H9 (cell line): ENCODE measurements at regions not wholly inside any gene's neighbourhood (a gene's known extent, or its start where the extent isn't known, plus 50 kb on each side); places are given as distances from the start of the nearest gene placed in this dataset.

Experiments used
- DNase-seq: peaks from one replicate; pipeline ENCODE4 v3.0.0-alpha.2; 2017
- H2AFZ ChIP-seq: one replicate; pipeline ENCODE4 v1.6.1; 2013; ENCODE audit warnings: mild to moderate bottlenecking, low read length, control low read depth, moderate library complexity
- H2AK5ac ChIP-seq: 2 replicates; pipeline ENCODE4 v1.6.1; 2013; ENCODE audit warnings: low read length, control low read depth, mixed read lengths; ENCODE audit not compliant: insufficient read length
- H2BK120ac ChIP-seq: one replicate; pipeline ENCODE4 v1.6.1; 2013; ENCODE audit warnings: low read depth, mild to moderate bottlenecking, low read length, control low read depth, inconsistent platforms; ENCODE audit not compliant: poor library complexity, severe bottlenecking
- H2BK12ac ChIP-seq: 2 replicates; pipeline ENCODE4 v1.6.1; 2013; ENCODE audit warnings: low read length, control low read depth, mixed read lengths, low read depth; ENCODE audit not compliant: insufficient read length
- H2BK15ac ChIP-seq: 2 replicates; pipeline ENCODE4 v1.6.1; 2013; ENCODE audit warnings: low read depth, low read length, control low read depth
- H2BK20ac ChIP-seq: one replicate; pipeline ENCODE4 v1.6.1; 2013; ENCODE audit warnings: low read depth, mild to moderate bottlenecking, low read length, control low read depth, inconsistent platforms; ENCODE audit not compliant: poor library complexity, severe bottlenecking
- H2BK5ac ChIP-seq: 2 replicates; pipeline ENCODE4 v1.6.1; 2013; ENCODE audit warnings: low read length, control low read depth, mixed read lengths; ENCODE audit not compliant: insufficient read length
- H3K14ac ChIP-seq: 2 replicates; pipeline ENCODE4 v1.6.1; 2013; ENCODE audit warnings: low read length, control low read depth; ENCODE audit not compliant: insufficient read depth
- H3K18ac ChIP-seq: 2 replicates; pipeline ENCODE4 v1.6.1; 2013; ENCODE audit warnings: low read depth, mild to moderate bottlenecking, mixed read lengths, low read length, control low read depth; ENCODE audit not compliant: insufficient read length
- H3K23ac ChIP-seq: 2 replicates; pipeline ENCODE4 v1.6.1; 2013; ENCODE audit warnings: low read length, control low read depth, mixed read lengths, low read depth; ENCODE audit not compliant: insufficient read length
- H3K23me2 ChIP-seq: 2 replicates; pipeline ENCODE4 v1.6.1; 2013; ENCODE audit warnings: low read depth, mild to moderate bottlenecking, mixed read lengths, low read length, control low read depth; ENCODE audit not compliant: insufficient read length, poor library complexity, severe bottlenecking
- H3K27ac ChIP-seq: 2 replicates; pipeline ENCODE4 v1.5.1; 2013; ENCODE audit warnings: low read length, control low read depth, mixed read lengths, low read depth; ENCODE audit not compliant: insufficient read length
- H3K27me3 ChIP-seq: 2 replicates; pipeline ENCODE4 v1.6.1; 2013; ENCODE audit warnings: low read length, control low read depth, inconsistent platforms; ENCODE audit not compliant: insufficient read depth
- H3K4ac ChIP-seq: 2 replicates; pipeline ENCODE4 v1.6.1; 2013; ENCODE audit warnings: low read depth, mild to moderate bottlenecking, control low read depth, inconsistent platforms, low read length, moderate library complexity
- H3K4me1 ChIP-seq: 2 replicates; pipeline ENCODE4 v1.6.1; 2013; ENCODE audit warnings: low read length, control low read depth, inconsistent platforms; ENCODE audit not compliant: insufficient read depth
- H3K4me2 ChIP-seq: 2 replicates; pipeline ENCODE4 v1.6.1; 2013; ENCODE audit warnings: low read length, control low read depth, mixed read lengths; ENCODE audit not compliant: insufficient read length, insufficient read depth
- H3K56ac ChIP-seq: 2 replicates; pipeline ENCODE4 v1.6.1; 2013; ENCODE audit warnings: low read depth, mild to moderate bottlenecking, mixed read lengths, low read length, control low read depth; ENCODE audit not compliant: insufficient read length
- H3K79me1 ChIP-seq: 2 replicates; pipeline ENCODE4 v1.6.1; 2013; ENCODE audit warnings: low read depth, mild to moderate bottlenecking, moderate library complexity, low read length, control low read depth, inconsistent platforms; ENCODE audit not compliant: insufficient read depth, poor library complexity, severe bottlenecking
- H3K79me2 ChIP-seq: 2 replicates; pipeline ENCODE4 v1.6.1; 2013; ENCODE audit warnings: low read length, control low read depth, inconsistent platforms; ENCODE audit not compliant: insufficient read depth
- H3K9ac ChIP-seq: 2 replicates; pipeline ENCODE4 v1.6.1; 2013; ENCODE audit warnings: low read length, control low read depth, mixed read lengths; ENCODE audit not compliant: insufficient read length; ENCODE audit errors: extremely low read depth
- H3K9me3 ChIP-seq: one replicate; pipeline ENCODE4 v1.6.1; 2013; ENCODE audit warnings: low read depth, low read length, inconsistent platforms; ENCODE audit not compliant: control insufficient read depth
- H3T11ph ChIP-seq: one replicate; pipeline ENCODE4 v1.6.1; 2013; ENCODE audit warnings: mild to moderate bottlenecking, low read length, control low read depth, inconsistent platforms
- H4K20me1 ChIP-seq: one replicate; pipeline ENCODE4 v1.6.1; 2013; ENCODE audit not compliant: control insufficient read depth, insufficient read length, insufficient read depth
- H4K5ac ChIP-seq: 2 replicates; pipeline ENCODE4 v1.6.1; 2013; ENCODE audit warnings: low read depth, mild to moderate bottlenecking, mixed read lengths, low read length, control low read depth; ENCODE audit not compliant: insufficient read length
- H4K8ac ChIP-seq: replicated peaks from 2 replicates; pipeline ENCODE4 v1.6.1; 2013; ENCODE audit warnings: low read length, control low read depth, mixed read lengths, low read depth; ENCODE audit not compliant: insufficient read length
- H4K91ac ChIP-seq: 2 replicates; pipeline ENCODE4 v1.6.1; 2013; ENCODE audit warnings: low read depth, mild to moderate bottlenecking, moderate library complexity, mixed read lengths, low read length, control low read depth; ENCODE audit not compliant: insufficient read length
- H3K27ac Mint-ChIP-seq, 3 experiments: 2 replicates in 2 of 3; 3 replicates in 1 of 3; pipeline ENCODE4 v1.8.0; 2020 to 2021; ENCODE audit warnings: mixed read lengths in 3 of 3, mild to moderate bottlenecking in 1 of 3, moderate library complexity in 1 of 3
- H3K27me3 Mint-ChIP-seq: 2 replicates; pipeline ENCODE4 v1.8.0; 2021; ENCODE audit warnings: low read depth, mild to moderate bottlenecking, moderate library complexity, mixed read lengths
- H3K36me3 Mint-ChIP-seq, 3 experiments: 2 replicates in 2 of 3; 3 replicates in 1 of 3; pipeline ENCODE4 v1.8.0; 2020 to 2021; ENCODE audit warnings: low read depth in 3 of 3, mixed read lengths in 3 of 3; ENCODE audit not compliant: insufficient read depth in 1 of 3
- H3K4me1 Mint-ChIP-seq, 2 experiments: 2 replicates each; pipeline ENCODE4 v1.8.0; 2020; ENCODE audit warnings: mixed read lengths in 2 of 2
- H3K4me3 Mint-ChIP-seq, 2 experiments: 2 replicates in 1 of 2; 3 replicates in 1 of 2; pipeline ENCODE4 v1.8.0; 2020 to 2021; ENCODE audit warnings: mild to moderate bottlenecking in 2 of 2, mixed read lengths in 2 of 2, moderate library complexity in 1 of 2
- H3K9me3 Mint-ChIP-seq, 2 experiments: 2 replicates in 1 of 2; 3 replicates in 1 of 2; pipeline ENCODE4 v1.8.0; 2020; ENCODE audit warnings: mild to moderate bottlenecking in 2 of 2, mixed read lengths in 2 of 2, moderate library complexity in 1 of 2
- CTCF ChIP-seq: fragments of 200-600 bp; sonication (generic); conservative IDR thresholded peaks from 3 replicates; pipeline ENCODE4 v1.8.0; 2021; ENCODE audit warnings: antibody characterized with exemption, mild to moderate bottlenecking
- WGBS: extraction: QIAGEN DNeasy Blood & Tissue Kit; methylation state at CpG from one replicate; pipeline ENCODE4 v1.1.7; 2013; ENCODE audit warnings: missing lambda C conversion rate, low lambda C conversion rate, mixed read lengths; ENCODE audit not compliant: insufficient read length; ENCODE audit errors: extremely low coverage; 5-methylcytosine and 5-hydroxymethylcytosine counted together

GRCh38 chr16:73738266-73738665, 558.3 kb upstream of the PSMD7 start:
- Histone ChIP-seq H2BK5ac (no peak overlapping the region), H3K27me3 (no peaks in the 10 kb centered on the region), H4K91ac (no peak overlapping the region), H4K8ac (no peak overlapping the region), H3K4me1 (no peaks in the 10 kb centered on the region), H2AFZ (no peak overlapping the region), H2BK120ac (no peak overlapping the region), H2BK15ac (no peak overlapping the region), H3K79me2 (no peaks in the 10 kb centered on the region), H3K79me1 (no peaks in the 10 kb centered on the region), H3K9me3 (no peaks in the 10 kb centered on the region), H2BK12ac (no peak overlapping the region), H3K27ac (no peak overlapping the region), H3K23ac (no peak overlapping the region), H3T11ph (no peak overlapping the region), H3K14ac (no peak overlapping the region), H3K4me2 (no peak overlapping the region), H3K56ac (no peak overlapping the region), H2AK5ac (no peak overlapping the region), H4K20me1 (no peaks in the 10 kb centered on the region), H3K18ac (no peak overlapping the region), H3K4ac (no peak overlapping the region), H2BK20ac (no peak overlapping the region), H4K5ac (no peak overlapping the region), H3K23me2 (no peaks in the 10 kb centered on the region), H3K9ac (no peak overlapping the region)
- Mint-ChIP-seq H3K27ac (no peak overlapping the region), H3K36me3 (peaks cover 3 to 21% (median 7%) of the 10 kb centered on the region in 3 experiments; a peak in 5 of 7 replicates), H3K9me3 (peaks cover 18 to 26% of the 10 kb centered on the region in 2 experiments), H3K27me3 (no peaks in the 10 kb centered on the region), H3K4me3 (no peak overlapping the region), H3K4me1 (no peaks in the 10 kb centered on the region)
- DNase-seq, result no peak
- no CpG with 5 or more reads among the region's 4 CpGs for WGBS
- TF ChIP-seq CTCF, result no peak
